IMR-90 (cell line): ENCODE measurements at regions not wholly inside any gene's neighbourhood (a gene's known extent, or its start where the extent isn't known, plus 50 kb on each side); places are given as distances from the start of the nearest gene placed in this dataset.

ENCODE experiments used
- ATAC-seq: fragments of 200-7000 bp; cut with Tn5 transposase; 2 replicates; pipeline ENCODE4 v1.9.1; 2020; ENCODE audit warnings: low read depth, mild to moderate bottlenecking, moderate library complexity
- BruUV-seq: library from RNA; stranded (reverse); fragments of 400-500 nt; replicated peaks from 2 replicates; lab custom pipeline; 2021; lab: Mats Ljungman, UMichigan
- CTCF ChIA-PET: fragments of 300-600 bp; formaldehyde crosslinking; extraction: SDS; loops from one replicate; lab custom pipeline; 2021; ENCODE audit warnings: antibody characterized with exemption; lab: Yijun Ruan, JAX
- POLR2A ChIA-PET: fragments of 300-600 bp; sonication (Branson Sonifier 250); formaldehyde crosslinking; loops from one replicate; lab custom pipeline; 2022; ENCODE audit warnings: antibody characterized with exemption; ENCODE audit not compliant: unreplicated experiment; lab: Charles Lee
- DNase-seq: peaks from one replicate; pipeline ENCODE4 v3.0.0; 2013
- H2AFZ ChIP-seq: replicated peaks from 2 replicates; pipeline ENCODE3; 2013; ENCODE audit warnings: low read length, mild to moderate bottlenecking; ENCODE audit not compliant: poor library complexity
- H2AK5ac ChIP-seq: 2 replicates; pipeline ENCODE4 v1.6.1; 2013; ENCODE audit warnings: low read depth, low read length, inconsistent platforms
- H2AK9ac ChIP-seq: replicated peaks from 2 replicates; pipeline ENCODE3; 2013; ENCODE audit warnings: mild to moderate bottlenecking, low read depth, low read length, moderate library complexity; ENCODE audit not compliant: poor library complexity
- H2BK120ac ChIP-seq: 2 replicates; pipeline ENCODE4 v1.6.1; 2013; ENCODE audit warnings: low read depth, low read length, inconsistent platforms
- H2BK15ac ChIP-seq: 3 replicates; pipeline ENCODE4 v1.6.1; 2013; ENCODE audit warnings: low read depth, low read length, inconsistent platforms
- H2BK20ac ChIP-seq: 2 replicates; pipeline ENCODE4 v1.6.1; 2013; ENCODE audit warnings: low read depth, mild to moderate bottlenecking, inconsistent platforms, low read length, moderate library complexity
- H2BK5ac ChIP-seq: 2 replicates; pipeline ENCODE4 v1.6.1; 2013; ENCODE audit warnings: mild to moderate bottlenecking, low read depth, low read length, inconsistent platforms; ENCODE audit not compliant: poor library complexity, severe bottlenecking
- H3K14ac ChIP-seq: replicated peaks from 2 replicates; pipeline ENCODE4 v1.6.1; 2013; ENCODE audit warnings: low read depth, low read length, inconsistent platforms
- H3K18ac ChIP-seq: 2 replicates; pipeline ENCODE4 v1.6.1; 2013; ENCODE audit warnings: low read depth, low read length, control low read depth
- H3K23ac ChIP-seq: 2 replicates; pipeline ENCODE4 v1.6.1; 2013; ENCODE audit warnings: low read depth, low read length, inconsistent platforms
- H3K27ac ChIP-seq: 2 replicates; pipeline ENCODE4 v1.5.1; 2013; ENCODE audit warnings: mild to moderate bottlenecking, control low read depth, low read length; ENCODE audit not compliant: insufficient read depth
- H3K27me3 ChIP-seq: 2 replicates; pipeline ENCODE4 v1.6.1; 2013; ENCODE audit warnings: low read length; ENCODE audit not compliant: control insufficient read depth, insufficient read depth
- H3K36me3 ChIP-seq: 2 replicates; pipeline ENCODE4 v1.6.1; 2013; ENCODE audit warnings: low read length, mixed read lengths; ENCODE audit not compliant: control insufficient read depth, insufficient read depth
- H3K4ac ChIP-seq: 2 replicates; pipeline ENCODE4 v1.6.1; 2013; ENCODE audit warnings: low read depth, low read length, inconsistent platforms
- H3K4me1 ChIP-seq: 2 replicates; pipeline ENCODE4 v1.6.1; 2013; ENCODE audit warnings: low read length, mixed read lengths; ENCODE audit not compliant: control insufficient read depth, insufficient read depth
- H3K4me2 ChIP-seq: 2 replicates; pipeline ENCODE4 v1.6.1; 2013; ENCODE audit warnings: low read depth, mild to moderate bottlenecking, control low read depth, low read length, moderate library complexity
- H3K4me3 ChIP-seq: 2 replicates; pipeline ENCODE4 v1.5.1; 2013; ENCODE audit warnings: low read depth, mild to moderate bottlenecking, control low read depth, low read length, moderate library complexity; ENCODE audit not compliant: insufficient read depth
- H3K56ac ChIP-seq: 2 replicates; pipeline ENCODE4 v1.6.1; 2013; ENCODE audit warnings: low read length, inconsistent platforms; ENCODE audit not compliant: insufficient read depth; ENCODE audit errors: extremely low read depth
- H3K79me1 ChIP-seq, 2 experiments: 2 replicates each; pipeline ENCODE4 v1.6.1; 2013; ENCODE audit warnings: low read length in 2 of 2, inconsistent platforms in 1 of 2, low read depth in 1 of 2
- H3K9ac ChIP-seq: 2 replicates; pipeline ENCODE4 v1.6.1; 2013; ENCODE audit warnings: low read depth, low read length, control low read depth
- H3K9me1 ChIP-seq: 2 replicates; pipeline ENCODE4 v1.6.1; 2013; ENCODE audit warnings: low read length, inconsistent platforms; ENCODE audit not compliant: insufficient read depth
- H3K9me3 ChIP-seq: 2 replicates; pipeline ENCODE4 v1.6.1; 2013; ENCODE audit warnings: low read length; ENCODE audit not compliant: control insufficient read depth, insufficient read depth
- H4K20me1 ChIP-seq: 2 replicates; pipeline ENCODE4 v1.6.1; 2013; ENCODE audit warnings: low read length, inconsistent platforms; ENCODE audit not compliant: insufficient read depth
- H4K5ac ChIP-seq: 2 replicates; pipeline ENCODE4 v1.6.1; 2013; ENCODE audit warnings: mild to moderate bottlenecking, low read depth, low read length, control low read depth
- H4K8ac ChIP-seq, 2 experiments: 2 replicates each; pipeline ENCODE4 v1.6.1; 2013; ENCODE audit warnings: low read depth in 2 of 2, low read length in 2 of 2, control low read depth in 1 of 2, inconsistent platforms in 1 of 2
- H4K91ac ChIP-seq: 2 replicates; pipeline ENCODE4 v1.6.1; 2013; ENCODE audit warnings: low read depth, low read length, inconsistent platforms; ENCODE audit not compliant: insufficient read depth
- RCOR1 ChIP-seq: IDR thresholded peaks from 2 replicates; pipeline ENCODE4 v1.6.1; 2012; ENCODE audit warnings: mild to moderate bottlenecking, low read length, improper control_type of control experiment; ENCODE audit not compliant: insufficient replicate concordance
- WGBS, 2 experiments: methylation state at CpG; one replicate each; pipeline versions ENCODE4 v1.1.5 to v1.1.7; 2013; ENCODE audit warnings: missing lambda C conversion rate in 2 of 2; ENCODE audit not compliant: insufficient read length in 1 of 2; ENCODE audit errors: extremely low coverage in 2 of 2; 5-methylcytosine and 5-hydroxymethylcytosine counted together
- dilution Hi-C: fragments of 300-500 bp; cut with HindIII; formaldehyde crosslinking; loops from one replicate; pipeline ENCODE4 v1.14.3; 2018; ENCODE audit warnings: low sequenced_read_pairs; ENCODE audit not compliant: unreplicated experiment
- in situ Hi-C: fragments of 300-500 bp; cut with MboI; formaldehyde crosslinking; loops from 3 replicates; pipeline ENCODE4 v1.14.3; 2019; ENCODE audit warnings: low sequenced_read_pairs, inconsistent platforms, mixed read lengths
- intact Hi-C: fragments of 100-400 bp; cut with micrococcal nuclease; formaldehyde crosslinking; loops from 2 replicates; pipeline ENCODE4 v1.10.0; 2022
- TF ChIP-seq, protein P1 (sequence below): conservative IDR thresholded peaks from 2 replicates; pipeline ENCODE4 v1.5.1; 2012; ENCODE audit warnings: mild to moderate bottlenecking, low read depth, low read length, improper control_type of control experiment

DNA sequence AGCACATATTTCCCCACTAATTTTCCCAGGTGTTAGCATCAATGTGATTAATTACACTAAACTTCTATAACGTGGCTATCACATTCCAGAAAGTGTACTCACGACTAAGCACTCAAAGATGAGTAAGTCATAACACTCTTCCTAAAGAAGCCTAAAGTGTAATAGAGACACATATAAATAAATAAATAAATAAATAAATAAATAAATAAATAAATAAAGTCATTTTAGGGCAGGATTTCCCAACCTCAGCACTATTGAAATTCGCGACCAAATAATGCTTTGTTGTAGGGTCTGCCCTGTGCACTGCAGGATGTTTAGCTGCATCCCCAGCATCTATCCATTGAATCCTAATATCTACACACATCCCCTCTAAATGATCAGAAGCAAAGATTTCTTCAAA, 390.9 kb downstream of the CDH7 start:
- BruUV-seq: no TSS peak
- H3K18ac ChIP-seq: no peak overlapping the region
- H3K9me3 ChIP-seq: peaks cover 5% of the 10 kb centered on the region; the same call in 1 of the 2 replicates
- no peak overlapping the region for H4K91ac ChIP-seq
- no peak overlapping the region for H2AFZ ChIP-seq
- no peak overlapping the region for H3K4me3 ChIP-seq
- no peaks in the 10 kb centered on the region for H4K20me1 ChIP-seq
- no peaks in the 10 kb centered on the region for H3K4me1 ChIP-seq
- H3K9ac ChIP-seq: no peak overlapping the region
- no peak overlapping the region for H3K27ac ChIP-seq
- no peak overlapping the region for H3K4me2 ChIP-seq
- H3K4ac ChIP-seq: no peak overlapping the region
- H3K9me1 ChIP-seq: no peaks in the 10 kb centered on the region
- H3K27me3 ChIP-seq: no peaks in the 10 kb centered on the region
- CTCF ChIA-PET: no interaction called here
- DNase-seq (no peak), ATAC-seq (no peak)
- H3K56ac ChIP-seq: no peak overlapping the region
- no peaks in the 10 kb centered on the region for H3K79me1 ChIP-seq
- H2BK20ac ChIP-seq: no peak overlapping the region
- intact Hi-C loops (no loop called here), dilution Hi-C loops (no loop called here), in situ Hi-C loops (no loop called here)
- H3K14ac ChIP-seq: no peak overlapping the region
- no peak overlapping the region for H2BK120ac ChIP-seq
- no peak overlapping the region for H2BK15ac ChIP-seq
- no peak overlapping the region for H2AK9ac ChIP-seq
- no peak overlapping the region for H3K23ac ChIP-seq
- TF ChIP-seq, protein P1, sequence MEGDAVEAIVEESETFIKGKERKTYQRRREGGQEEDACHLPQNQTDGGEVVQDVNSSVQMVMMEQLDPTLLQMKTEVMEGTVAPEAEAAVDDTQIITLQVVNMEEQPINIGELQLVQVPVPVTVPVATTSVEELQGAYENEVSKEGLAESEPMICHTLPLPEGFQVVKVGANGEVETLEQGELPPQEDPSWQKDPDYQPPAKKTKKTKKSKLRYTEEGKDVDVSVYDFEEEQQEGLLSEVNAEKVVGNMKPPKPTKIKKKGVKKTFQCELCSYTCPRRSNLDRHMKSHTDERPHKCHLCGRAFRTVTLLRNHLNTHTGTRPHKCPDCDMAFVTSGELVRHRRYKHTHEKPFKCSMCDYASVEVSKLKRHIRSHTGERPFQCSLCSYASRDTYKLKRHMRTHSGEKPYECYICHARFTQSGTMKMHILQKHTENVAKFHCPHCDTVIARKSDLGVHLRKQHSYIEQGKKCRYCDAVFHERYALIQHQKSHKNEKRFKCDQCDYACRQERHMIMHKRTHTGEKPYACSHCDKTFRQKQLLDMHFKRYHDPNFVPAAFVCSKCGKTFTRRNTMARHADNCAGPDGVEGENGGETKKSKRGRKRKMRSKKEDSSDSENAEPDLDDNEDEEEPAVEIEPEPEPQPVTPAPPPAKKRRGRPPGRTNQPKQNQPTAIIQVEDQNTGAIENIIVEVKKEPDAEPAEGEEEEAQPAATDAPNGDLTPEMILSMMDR: no peak
- TF ChIP-seq RCOR1: no peak
- no peak overlapping the region for H4K5ac ChIP-seq
- no CpG with 5 or more reads among the region's 4 CpGs for WGBS, 2 experiments
- POLR2A ChIA-PET: no interaction called here
- no peak overlapping the region for H2AK5ac ChIP-seq
- H2BK5ac ChIP-seq: no peak overlapping the region
- no peak overlapping the region for H4K8ac ChIP-seq
- H3K36me3 ChIP-seq: no peaks in the 10 kb centered on the region
